ENCODE measurements at regions not wholly inside any gene's neighbourhood (a gene's known extent, or its start where the extent isn't known, plus 50 kb on each side); places are given as distances from the start of the nearest gene placed in this dataset.

GRCh38 chr15:72919936-72920465 lies 132.3 kb upstream of the NEO1 start:
- DNase-seq, result peak; percentile 49

DNA sequence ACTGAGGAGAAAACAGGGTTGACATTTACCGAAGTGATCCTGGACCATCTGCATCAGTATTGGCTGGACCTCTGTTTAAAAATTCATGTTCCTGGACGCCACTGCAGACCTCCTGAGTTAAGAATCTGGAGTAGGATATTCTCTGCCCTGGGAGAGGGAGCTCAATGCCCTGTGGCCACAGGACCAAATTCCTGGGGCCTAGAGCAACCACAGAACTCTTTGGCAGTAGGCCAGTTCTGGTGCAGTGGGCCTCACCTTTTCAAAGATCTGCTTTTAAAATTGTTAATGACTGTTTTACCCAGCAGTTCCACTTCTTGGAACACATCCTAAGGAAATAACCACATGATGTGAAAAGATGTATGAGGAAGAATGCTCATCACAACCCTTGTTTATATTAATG lies 133.3 kb upstream of the ADPGK start:
- DNase-seq, result peak; percentile 18

GRCh38 chr15:72916378-72916777 lies 132.8 kb upstream of the ADPGK start:
- DNase-seq, result no peak

- no peak for DNase-seq
These were observed 132.3 kb upstream of the ADPGK start for GRCh38 chr15:72915843-72916242.

DNA sequence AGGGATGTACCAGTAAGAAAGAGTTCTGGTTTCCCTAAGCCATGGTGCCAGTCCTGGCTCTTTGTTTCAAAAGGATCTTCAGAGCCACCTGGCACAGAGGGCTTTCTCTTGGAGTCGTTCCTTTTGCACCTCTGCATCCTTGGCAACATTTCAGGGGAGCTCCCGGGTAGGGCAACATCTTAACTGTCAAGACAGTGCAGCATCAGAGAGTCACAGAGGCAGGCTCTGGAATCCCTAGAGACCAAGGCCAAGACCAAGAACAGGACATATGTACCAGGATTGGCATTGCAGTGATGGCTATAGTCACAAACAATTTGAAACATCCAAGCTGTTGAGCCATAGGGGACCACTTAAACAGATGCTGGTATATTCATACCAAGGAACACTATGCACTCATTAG lies 129.4 kb upstream of the ADPGK start:
- no peak for DNase-seq

DNA sequence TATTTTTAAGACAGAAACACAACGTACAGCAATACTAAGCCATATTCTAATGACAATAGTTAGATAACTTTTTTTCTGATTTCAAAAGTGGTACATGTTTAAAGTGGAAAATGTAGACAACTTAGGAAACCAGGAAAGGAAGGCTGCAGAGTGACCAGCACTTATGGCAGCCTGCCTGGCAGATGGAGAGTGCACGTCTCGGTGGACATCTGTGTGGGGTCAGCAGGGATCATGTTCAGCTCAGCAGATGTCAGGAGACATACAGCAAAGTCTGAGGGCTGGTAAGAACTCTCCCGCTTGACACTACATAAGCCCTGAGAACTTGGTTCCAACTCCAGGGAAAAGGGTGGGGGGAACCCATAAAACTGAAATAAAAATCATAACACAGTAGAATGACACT lies 128.6 kb upstream of the ADPGK start:
- no peak for DNase-seq

DNA sequence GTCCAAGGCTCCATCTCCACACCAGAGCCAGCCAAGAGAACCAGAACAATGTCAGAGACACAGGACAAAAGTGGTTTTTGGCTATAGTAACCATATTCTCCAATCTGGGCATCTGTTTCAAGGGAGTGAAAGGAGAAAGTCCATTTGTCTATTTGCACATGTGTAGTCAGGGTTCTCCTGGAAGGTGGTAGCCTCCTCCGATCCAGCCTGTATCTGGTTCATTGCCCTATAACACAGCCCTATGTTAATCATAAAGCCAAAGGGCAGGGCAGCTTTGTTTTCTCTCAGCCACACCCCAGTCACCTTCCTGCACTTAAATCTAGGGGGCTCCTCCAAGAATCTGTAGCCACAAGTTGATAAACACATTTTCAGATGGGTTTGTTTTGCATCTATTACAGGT lies 128.1 kb upstream of the ADPGK start:
- no peak for DNase-seq

DNA sequence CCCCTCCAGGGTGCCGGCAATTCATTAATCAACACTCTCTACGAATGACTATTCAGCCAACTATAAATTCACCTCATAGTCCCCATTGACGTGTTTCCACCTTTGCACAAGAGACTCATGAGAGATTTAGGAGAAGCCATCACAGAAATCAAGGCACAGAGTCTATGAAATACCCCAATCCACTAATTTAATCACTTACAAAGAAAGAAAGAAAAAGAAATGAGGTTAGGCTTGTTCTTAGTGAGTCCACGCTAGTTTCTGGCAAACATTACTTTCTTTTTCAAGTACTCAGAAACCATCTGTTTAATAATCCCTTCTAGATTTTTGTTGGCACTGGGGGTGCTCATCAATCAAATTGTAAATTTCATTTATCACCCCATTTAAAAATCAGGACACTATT lies 125.2 kb upstream of the ADPGK start:
- DNase-seq, result no peak

DNA sequence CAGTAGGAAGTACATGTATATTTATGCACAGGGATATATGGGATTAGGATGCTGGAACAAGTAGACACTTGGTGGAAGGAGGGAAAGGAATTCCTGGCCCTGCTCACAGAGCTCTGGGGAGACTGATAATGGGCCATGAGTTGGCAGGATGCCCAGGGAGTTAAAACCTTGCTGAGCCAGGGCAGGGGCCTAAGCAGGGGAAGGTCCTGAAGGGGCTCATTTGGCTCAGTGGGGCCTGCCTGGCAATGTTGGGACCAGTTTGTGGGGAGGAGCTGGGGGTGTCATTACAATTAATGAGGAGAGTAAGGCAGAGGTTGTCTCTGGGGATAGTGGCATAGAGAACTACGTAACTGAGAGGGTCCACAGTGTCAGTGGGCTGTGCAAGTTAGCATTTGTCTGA lies 124.2 kb upstream of the ADPGK start:
- peak; percentile 29 for DNase-seq

DNA sequence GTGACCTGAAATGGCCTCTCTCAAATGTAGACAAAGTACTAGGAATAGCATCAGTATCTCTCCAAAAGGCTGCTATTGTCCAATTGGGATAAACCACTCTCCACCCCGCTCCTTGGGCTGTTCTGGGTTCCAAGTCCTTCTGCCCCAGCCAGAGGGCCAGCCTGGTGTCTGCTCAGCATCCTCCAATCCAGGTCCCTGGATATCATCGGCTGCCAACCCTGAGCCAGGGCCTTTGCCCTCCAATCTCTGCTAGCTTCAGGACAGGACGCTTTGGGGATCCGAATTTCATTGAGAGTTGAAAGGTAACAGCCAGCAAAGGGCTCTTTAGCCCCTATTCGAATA lies 119.3 kb upstream of the ADPGK start:
- no peak for DNase-seq

- DNase-seq, result peak; percentile 69
These were observed 118.8 kb upstream of the ADPGK start for GRCh38 chr15:72902245-72902918.

DNA sequence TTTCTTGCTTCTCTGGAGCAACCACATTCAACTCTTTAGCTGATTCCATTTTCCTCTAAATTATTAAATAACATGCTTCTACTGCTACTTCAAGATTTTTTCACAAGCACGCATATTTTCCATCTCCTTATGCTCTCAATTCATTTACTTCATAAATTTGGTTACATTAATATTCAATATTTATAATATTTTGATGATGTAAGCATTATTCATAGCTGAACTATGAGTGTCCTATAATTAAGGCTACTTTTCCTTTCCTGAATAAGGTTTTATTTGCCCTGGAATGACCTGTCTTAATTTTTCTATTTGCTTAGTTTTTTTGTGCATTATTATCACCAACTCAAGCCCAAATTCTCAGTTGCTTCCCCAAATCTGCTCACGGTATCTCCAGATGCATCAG lies 109.4 kb upstream of the ADPGK start:
- no peak for DNase-seq

- DNase-seq, result no peak
These were observed 106.5 kb upstream of the ADPGK start for GRCh38 chr15:72890043-72890442.

- DNase-seq, result no peak
These were observed 106.0 kb upstream of the ADPGK start for GRCh38 chr15:72889545-72889944.

DNA sequence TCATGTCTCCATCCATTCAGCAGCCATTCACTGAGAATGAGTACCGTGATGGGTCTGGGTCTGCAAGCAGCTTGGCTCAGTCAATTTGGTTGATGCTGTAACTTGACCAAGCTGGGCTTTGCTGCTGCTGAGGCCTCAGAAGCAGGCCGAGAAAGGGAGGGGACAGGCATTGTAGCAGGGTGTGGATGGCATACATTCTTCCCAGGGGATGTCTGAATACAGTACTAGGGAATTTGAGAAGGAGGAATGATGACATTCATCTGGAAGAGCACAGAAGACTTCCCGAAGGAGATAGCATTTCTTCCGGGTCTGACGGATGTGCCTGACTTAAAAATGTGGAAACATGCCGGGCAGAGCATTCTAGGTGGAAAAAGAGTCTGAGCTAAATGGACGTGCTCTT lies 105.3 kb upstream of the ADPGK start:
- peak; percentile 33 for DNase-seq

GRCh38 chr15:72888211-72888610 lies 104.7 kb upstream of the ADPGK start:
- no peak for DNase-seq

DNA sequence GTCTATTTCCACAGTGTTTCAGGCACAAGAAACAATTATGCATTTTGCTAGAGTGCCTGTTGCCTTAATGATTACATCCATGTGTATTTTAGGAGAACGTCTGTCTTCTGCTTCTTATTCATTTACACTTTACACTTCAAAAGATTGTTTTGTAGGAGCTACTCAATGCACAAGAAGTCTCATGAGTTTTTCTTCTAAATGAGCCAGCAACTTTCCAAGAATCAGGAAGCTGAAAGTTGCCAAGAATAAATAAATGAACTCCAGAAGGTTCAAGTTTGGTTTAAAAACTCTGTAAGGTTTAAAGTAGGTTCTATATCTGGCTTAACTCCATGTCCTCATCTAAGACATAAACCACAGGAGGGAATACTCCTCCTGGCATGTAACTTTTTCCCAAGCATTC lies 103.8 kb upstream of the ADPGK start:
- DNase-seq, result no peak

DNA sequence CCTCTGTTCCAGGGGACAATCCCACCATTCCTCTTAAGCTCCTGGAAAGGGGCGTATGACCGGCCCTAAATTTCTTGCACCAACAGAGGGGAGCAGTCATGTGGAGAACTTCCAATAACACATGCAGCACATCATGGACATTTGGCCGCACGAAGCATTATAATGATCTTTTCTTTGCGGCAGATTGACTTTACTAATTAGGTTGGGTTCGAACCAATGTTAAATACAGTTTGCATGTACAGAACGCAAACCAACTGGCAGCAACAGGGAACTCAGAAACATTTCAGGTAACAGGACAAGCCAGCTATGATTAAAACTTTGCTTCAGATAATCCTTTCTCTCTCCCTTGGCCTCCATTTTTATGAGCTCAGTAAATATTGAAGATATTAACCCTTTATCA lies 100.8 kb upstream of the ADPGK start:
- DNase-seq, result no peak

DNA sequence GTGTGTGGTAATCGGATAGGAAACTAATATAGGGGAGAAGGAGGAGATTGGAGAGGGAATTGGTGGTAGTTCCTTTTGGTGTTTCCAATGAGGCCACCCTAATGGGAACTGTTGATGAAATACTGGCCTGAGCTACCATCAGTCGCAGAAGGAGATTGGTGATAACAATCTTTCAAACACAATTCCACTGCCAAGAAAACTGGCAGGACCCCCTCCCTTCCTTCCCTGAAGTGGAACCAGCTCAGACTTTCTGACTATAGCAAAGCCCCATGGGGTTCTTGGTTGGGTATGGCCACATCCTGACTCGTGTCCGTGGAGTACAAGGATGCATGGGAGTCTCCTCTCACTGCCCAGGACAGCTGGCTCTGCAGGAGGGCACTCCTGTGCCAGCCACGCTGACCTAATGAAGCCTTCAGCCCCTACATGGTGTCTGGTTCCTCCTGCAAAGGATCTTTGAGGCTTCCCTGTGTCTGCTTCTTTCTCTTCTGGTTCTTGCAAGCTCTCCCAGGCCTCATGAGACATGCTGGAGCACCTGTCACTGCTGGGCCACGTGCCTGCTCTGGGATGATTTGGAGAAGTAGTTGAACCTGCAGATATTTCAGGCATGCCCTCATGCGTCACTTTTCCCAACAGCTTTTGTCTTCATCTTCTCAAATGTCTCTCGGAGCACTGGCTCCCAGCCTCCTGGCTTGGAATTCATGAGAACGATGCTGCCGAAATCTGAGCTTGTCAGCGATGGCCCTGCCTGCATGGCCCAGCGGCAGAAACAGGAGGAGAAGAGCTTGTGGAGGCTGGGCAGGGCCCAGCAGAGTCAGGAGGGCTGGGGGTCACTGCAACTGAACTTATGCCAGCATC lies 90.0 kb upstream of the ADPGK start:
- no peak for DNase-seq

DNA sequence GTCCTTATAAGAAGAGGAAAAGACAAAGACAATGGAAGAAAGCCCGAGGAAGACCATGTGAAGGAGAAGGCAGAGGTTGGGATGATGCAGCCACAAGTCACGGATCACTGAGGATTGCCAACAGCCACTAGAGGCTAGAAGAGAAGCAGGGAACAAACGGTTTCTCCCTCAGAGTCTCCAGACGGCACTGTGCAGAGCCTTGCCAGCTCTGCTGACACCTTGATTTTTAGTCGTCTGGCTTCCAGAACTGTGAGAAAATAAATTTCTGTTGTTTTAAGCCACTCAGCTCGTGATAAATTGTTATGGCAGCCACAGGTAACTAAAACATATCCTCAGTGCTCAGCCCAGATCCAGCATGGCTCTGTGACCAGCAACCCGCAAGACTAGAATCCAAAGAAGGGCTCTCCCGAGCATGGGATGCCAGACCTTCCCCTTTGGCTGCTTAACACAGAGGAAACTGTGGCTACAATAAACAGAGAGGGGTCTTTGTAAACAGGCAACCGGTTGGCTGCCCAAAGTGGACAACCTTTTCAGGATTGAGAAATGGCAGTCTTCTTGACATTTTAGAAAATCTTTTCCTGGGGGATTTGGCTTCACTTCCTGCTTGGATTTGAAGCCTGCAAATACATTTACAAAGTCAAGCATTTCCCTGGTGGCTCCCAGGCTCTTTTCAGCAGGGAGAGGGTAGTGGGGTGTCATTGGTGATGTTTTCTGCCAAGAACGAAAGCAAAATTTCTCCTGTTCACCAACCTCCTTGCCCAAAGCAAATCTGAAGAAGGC lies 88.7 kb upstream of the ADPGK start:
- no peak for DNase-seq

- no peak for DNase-seq
These were observed 83.5 kb upstream of the ADPGK start for GRCh38 chr15:72866866-72867616.

DNA sequence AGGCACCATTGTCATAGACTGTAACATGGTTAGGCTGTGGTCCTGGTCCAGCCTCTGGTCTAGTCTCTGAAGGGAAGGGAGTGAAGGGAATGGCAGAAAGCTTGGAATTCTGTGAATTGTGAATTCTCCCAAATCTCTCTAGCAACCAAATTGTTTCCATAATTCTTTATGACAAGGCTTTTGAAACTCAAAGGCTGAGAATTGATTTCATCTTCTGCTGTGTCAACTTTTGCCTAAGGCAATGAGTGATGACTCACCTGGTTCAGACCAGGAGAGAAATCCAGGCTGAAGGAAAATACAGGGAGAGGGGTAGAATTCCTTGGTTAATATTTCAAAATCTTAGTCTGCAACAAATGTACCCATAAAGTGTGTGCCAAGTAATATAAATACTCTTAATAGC lies 82.6 kb upstream of the ADPGK start:
- DNase-seq, result no peak

- no peak for DNase-seq
These were observed 81.9 kb upstream of the ADPGK start for GRCh38 chr15:72865486-72865885.
